GM18502 (cell line): ENCODE measurements at regions not wholly inside any gene's neighbourhood (a gene's known extent, or its start where the extent isn't known, plus 50 kb on each side); places are given as distances from the start of the nearest gene placed in this dataset.
"Not testable (repeated sequence)": the region's sequence is repeated elsewhere in the genome, so short reads cannot be mapped to it uniquely, and the experiment has no call there.

Source experiments
- ATAC-seq: cut with Tn5 transposase; IDR thresholded peaks from one replicate; pipeline ENCODE4 v1.9.1; 2021; ENCODE audit warnings: mild to moderate bottlenecking; ENCODE audit not compliant: unreplicated experiment, poor library complexity

- ATAC-seq: no peak
Measured at GRCh38 chr1:102691592-102692090, 416.7 kb downstream of the COL11A1 start.

DNA sequence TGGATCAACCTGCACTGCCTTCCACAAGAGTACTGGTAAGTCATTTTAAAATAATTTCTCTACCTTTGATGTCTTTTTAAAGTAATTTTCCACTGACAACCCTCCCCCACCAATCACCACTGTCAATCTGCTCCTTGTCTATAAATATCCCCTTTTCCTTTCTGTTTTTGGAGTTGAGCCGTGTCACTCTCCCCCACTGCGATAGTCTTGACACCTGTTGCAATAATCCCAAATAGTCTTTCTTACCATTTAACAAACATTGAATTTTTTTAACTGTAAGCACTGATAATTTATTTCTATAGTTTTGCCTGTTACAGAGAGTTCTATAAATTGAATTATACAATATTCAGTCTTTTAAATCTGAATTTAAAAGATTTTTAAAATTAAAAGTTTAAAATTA lies 420.9 kb downstream of the COL11A1 start:
- ATAC-seq: no peak

DNA sequence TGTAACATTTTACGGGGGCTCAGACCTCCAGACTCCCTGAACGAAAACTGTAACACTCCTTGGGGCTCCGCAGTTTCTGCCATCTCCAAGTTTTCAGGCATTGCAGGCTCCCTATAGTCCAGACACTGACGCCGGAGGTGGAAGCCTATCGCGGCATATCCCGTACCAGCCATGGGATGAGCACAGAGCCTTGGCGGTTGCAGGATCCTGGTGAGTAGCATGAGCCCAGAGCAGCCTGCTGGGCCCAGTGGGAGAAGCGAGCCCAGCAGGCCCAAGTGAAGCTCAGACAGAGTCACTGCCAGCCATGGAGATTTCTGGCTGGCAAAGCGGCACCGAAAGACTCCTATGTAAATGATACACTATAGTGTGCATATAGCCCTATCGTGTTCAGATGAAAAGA lies 446.8 kb downstream of the COL11A1 start:
- no peak for ATAC-seq

DNA sequence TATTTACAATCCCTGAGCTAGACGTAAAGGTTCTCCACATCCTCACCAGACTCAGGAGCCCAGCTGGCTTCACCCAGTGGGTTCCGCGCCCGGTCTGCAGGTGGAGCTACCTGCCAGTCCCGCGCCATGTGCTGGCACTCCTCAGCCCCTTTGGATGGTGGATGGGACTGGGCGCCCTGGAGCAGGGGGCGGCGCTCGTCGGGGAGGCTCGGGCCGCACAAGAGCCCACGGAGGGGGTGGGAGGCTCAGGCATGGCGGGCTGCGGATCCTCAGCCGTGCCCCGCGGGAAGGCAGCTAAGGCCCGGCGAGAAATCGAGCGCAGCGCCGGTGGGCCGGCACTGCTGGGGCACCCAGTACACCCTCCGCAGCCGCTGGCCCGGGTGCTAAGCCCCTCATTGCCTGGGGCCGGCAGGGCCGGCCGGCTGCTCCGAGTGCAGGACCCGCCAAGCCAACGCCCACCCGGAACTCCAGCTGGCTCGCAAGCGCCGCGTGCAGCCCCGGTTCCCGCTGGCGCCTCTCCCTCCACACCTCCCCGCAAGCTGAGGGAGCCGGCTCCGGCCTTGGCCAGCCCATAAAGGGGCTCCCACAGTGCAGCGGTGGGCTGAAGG lies 448.3 kb downstream of the COL11A1 start:
- not testable (repeated sequence) for ATAC-seq

GRCh38 chr1:102655034-102655433 lies 453.3 kb downstream of the COL11A1 start:
- no peak for ATAC-seq

DNA sequence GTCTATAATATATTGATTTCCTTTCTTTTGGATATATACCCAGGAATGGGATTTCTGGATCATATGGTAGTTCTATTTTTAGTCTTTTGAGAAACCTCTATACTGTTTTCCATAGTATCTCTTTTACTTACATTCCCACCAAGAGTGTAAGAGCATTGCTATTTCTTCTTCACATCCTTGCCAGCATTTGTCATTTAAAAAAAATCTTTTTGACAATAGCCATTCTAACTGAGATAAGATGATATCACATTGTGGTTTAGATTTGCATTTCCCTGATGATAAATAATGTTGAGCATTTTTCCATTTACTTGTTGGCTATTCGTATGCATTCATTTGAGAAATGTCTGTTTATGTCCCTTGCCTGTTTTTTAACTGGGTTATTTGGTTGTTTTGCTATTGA lies 467.4 kb downstream of the COL11A1 start:
- no peak for ATAC-seq

DNA sequence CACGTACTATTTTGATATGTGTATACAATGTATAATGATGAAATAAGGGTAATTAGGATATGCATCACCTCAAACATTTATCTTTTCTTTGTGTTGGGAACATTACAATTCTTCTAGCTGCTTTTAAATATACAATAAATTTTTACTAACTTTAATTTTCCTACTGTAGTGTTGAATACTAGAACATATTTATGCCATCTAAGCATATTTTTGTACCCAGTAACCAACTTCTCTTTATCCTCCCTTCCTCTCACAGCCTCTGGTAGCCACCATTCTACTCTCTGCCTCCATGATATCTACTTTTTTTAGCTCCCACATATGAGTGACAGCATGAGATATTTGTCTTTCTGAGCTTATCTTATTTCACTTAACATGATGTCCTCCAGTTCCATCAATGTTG lies 468.0 kb downstream of the COL11A1 start:
- no peak for ATAC-seq

GRCh38 chr1:102631691-102632090 lies 476.6 kb downstream of the COL11A1 start:
- ATAC-seq: no peak

DNA sequence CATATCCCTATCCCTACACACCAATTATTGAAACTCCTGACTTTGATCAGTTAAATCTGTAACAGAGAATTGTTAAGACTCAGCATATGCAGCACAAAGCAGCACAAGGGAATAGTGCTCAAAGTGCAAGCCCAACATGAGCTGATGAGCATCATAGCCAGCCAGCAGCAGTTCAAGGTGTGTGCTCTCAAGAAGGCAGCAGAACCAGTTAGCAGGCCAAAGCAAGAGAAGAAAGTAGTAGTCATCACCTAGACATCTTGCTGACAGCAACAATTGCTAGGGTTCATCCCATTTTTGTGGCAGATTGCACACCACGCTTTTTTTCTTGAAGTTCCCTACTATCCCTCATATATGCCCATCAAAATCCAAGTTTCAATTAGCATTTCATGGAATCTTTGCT lies 478.3 kb downstream of the COL11A1 start:
- ATAC-seq: no peak

GRCh38 chr1:102628109-102628613 lies 480.2 kb downstream of the COL11A1 start:
- ATAC-seq: no peak

DNA sequence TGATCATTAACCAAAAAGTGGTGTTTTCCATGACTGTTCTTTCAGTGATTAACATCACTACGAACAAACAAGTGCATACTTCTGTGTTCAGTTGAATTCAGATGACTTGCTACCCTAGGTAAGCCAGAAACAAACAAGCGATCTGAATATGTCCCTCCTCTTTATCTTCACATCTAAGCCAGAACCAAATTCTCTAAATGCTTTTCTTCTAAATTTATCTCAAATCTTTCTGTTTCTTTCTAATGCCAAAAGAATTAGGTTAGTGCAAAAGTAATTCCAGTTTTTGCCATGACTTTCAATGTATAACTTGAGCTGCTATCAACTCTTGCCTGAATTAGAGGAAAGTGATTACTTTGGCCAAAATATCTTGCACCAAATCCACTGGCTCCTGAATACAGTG lies 481.2 kb downstream of the COL11A1 start:
- ATAC-seq: no peak

DNA sequence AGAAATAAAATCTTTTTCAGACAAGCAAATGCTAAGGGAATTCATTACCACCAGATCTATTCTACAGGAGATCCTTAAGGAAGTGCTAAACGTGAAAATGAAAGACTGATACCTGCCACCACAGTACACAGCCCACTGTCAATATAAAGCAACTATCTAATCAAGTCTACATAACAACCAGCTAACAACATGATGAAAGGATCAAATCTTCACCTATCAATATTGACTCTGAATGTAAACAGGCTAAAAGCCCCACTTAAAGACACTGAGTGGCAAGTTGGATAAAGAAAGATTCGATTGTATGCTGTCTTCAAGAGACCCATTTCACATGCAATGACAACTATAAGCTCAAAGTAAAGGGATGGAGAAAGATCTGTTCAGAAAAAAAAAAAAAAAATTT lies 492.4 kb downstream of the COL11A1 start:
- no peak for ATAC-seq

GRCh38 chr1:102595106-102595505 lies 513.2 kb downstream of the COL11A1 start:
- no peak for ATAC-seq

GRCh38 chr1:102593276-102593675 lies 515.0 kb downstream of the COL11A1 start:
- no peak for ATAC-seq

DNA sequence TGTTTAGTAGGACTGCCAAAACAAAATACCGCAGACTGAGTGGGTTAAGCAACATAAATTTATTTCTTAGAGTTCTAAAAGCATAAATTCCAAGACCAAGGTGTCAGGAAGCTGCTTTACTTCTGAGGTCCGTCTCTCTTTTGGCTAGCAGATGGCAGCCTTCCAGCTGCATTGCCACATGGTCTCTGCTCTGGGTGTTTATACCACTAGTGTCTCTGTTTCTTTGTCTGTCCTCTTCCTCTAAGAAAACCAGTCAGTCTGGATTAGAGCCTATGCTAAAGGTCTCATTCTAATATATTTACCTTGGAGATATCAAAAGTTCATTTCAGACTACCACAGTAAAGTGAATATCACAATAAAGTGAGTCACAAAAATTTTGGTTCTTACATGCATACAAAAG lies 519.8 kb downstream of the COL11A1 start:
- ATAC-seq: no peak

DNA sequence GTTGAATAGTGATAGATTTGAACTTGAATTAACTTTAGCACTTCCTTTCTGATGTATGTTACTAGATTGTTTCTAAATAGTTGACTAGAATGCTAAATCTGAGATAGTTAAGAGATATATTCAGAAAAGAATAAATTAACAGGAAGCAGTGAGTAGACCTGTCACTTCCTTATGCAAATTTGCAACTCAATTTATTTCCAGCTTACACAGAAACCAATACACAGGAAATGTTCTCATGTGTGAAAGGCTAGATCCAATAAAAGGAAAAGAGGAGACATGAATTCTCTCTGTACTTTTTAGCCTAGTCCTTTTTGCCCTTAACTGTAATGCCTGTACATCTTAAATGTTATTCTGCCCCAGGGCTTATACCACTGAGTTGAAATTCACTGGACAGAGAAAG lies 522.3 kb downstream of the COL11A1 start:
- ATAC-seq: no peak

DNA sequence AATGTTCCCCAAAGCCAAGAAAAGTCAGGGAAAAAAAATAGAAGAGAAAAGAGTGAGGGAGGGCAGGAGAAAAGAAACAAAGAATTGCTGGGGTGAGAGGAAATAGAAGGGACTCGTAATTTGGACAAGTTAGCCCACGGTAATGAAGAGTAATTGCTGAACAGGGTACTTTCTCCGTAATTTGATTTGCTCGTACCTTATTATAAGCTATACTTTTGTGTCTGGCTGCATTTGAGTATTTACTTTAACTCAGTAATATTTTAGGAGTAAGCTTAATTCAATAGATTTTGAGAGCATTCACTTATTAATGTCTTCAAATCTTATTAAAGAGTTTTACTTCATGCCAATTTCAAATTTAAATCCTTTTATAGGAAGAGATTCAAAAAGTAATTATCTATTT lies 527.5 kb downstream of the COL11A1 start:
- no peak for ATAC-seq

DNA sequence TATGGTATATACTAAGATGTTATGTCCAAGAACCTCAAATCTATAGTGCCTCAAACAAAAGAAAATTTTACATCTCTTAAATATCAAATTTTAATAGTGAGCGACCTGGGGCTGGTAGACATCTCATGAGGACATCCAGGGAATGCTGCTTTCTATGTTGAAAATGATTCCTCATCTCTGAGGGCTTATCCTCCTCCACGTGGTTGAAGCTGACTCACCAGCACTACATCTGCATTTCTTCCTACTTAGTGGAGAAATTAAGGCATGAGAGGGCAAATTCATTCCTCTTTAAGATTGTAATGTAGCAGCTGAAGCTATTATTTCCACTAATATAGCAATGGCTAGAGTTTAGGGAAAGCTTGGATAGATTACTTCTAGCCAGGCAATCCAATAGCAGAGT lies 529.5 kb downstream of the COL11A1 start:
- ATAC-seq: no peak

DNA sequence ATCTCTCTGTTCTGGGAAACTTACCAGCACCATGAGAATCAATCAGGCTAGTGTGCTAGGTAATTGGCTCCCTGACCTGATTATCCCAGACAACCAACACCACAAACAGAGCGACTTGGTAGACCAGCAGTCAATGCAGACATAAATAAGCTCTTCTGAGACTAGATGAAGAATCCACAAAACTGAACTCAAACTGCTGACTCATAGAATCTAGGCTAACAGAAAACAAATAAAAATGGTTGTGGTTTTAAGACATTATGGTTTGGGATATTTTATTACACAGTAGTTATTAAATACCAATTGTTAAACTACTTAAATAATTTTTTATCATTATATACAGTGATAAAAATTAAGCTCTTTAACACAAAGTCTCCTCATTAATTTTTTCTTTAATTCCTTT lies 535.7 kb downstream of the COL11A1 start:
- ATAC-seq: no peak

DNA sequence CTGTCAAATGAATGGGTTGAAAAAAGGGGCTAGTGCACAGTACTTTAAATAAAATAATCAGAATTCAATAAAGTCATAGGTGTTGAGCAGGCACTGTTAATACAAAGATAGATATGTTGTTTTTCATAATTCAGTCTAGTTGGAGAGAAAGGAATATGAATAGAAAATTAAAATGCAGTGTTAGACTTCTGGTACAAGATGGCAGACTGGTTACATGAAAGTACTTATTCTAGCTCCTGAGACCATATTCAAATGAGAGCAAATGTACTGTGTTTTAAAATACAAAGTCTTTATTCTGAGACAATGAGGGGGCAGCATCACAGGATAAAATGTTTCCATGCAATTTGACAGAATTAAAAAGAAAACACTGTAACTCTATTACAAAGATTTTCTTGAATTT lies 542.1 kb downstream of the COL11A1 start:
- no peak for ATAC-seq

DNA sequence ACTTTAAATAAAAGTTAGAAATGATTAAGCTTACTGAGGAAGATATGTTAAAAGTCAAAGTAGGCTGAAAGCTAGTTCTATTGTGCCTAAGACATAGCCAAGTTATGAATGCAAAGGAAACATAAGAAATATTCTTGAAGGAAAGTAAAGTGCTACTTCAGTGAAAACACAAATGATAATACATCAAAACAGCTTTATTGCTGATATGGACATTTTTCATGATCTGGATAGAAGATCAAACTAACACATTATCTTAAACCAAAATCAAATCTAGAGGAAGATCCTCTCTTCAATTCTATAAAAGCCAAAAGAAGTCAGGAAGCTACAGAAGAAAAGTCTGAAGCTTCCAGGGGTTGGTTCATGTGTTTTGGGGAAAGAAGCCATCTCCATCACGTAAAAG lies 545.9 kb downstream of the COL11A1 start:
- no peak for ATAC-seq

- peak; percentile 72 for ATAC-seq
Measured at GRCh38 chr1:102550729-102551384, 554.1 kb upstream of the OLFM3 start.
